ENCODE measurements at regions not wholly inside any gene's neighbourhood (a gene's known extent, or its start where the extent isn't known, plus 50 kb on each side); places are given as distances from the start of the nearest gene placed in this dataset.

- Histone ChIP-seq H3K9me3 (ENCODE audit: low read length) (no peaks in the 10 kb centered on the region), H2AFZ (ENCODE audit: low read depth, low read length) (no peak overlapping the region), H4K20me1 (ENCODE audit: insufficient read depth) (no peaks in the 10 kb centered on the region)
These were observed 313.6 kb upstream of the OBI1 start for GRCh38 chr13:78972561-78972960.

GRCh38 chr13:78971355-78972025, 312.5 kb upstream of the OBI1 start:
- H2AFZ ChIP-seq (ENCODE audit: low read depth, low read length) = no peak overlapping the region
- no peaks in the 10 kb centered on the region for H3K9me2 ChIP-seq (ENCODE audit: insufficient read depth, low read length)
- no peak for TF ChIP-seq TAF1 (IDR thresholded peaks at IDR 0.05; ENCODE audit: low read depth)
- no peak for TF ChIP-seq MXI1 (conservative IDR thresholded peaks at IDR 0.05; ENCODE audit: poor library complexity, severe bottlenecking)
- TF ChIP-seq SMC3 (conservative IDR thresholded peaks at IDR 0.05; ENCODE audit: poor library complexity) = no peak
- TF ChIP-seq EP300 (conservative IDR thresholded peaks at IDR 0.05; ENCODE audit: poor library complexity, severe bottlenecking) = no peak
- TF ChIP-seq EZH2 (IDR thresholded peaks at IDR 0.05; ENCODE audit: borderline replicate concordance, insufficient read depth, low read length, poor library complexity, severe bottlenecking) = no peak
- TF ChIP-seq CTCF (IDR thresholded peaks at IDR 0.05; ENCODE audit: poor library complexity, severe bottlenecking) = no peak
- TF ChIP-seq POLR2AphosphoS5 (IDR thresholded peaks at IDR 0.05) = no peak
- no peak for TF ChIP-seq RAD21 (conservative IDR thresholded peaks at IDR 0.05)

More at GRCh38 chr13:78972561-78972960, 313.6 kb upstream of the OBI1 start:
- H3K9me2 ChIP-seq (ENCODE audit: insufficient read depth, low read length) = no peaks in the 10 kb centered on the region
- H3F3A ChIP-seq (ENCODE audit: insufficient read depth, low read length, poor library complexity, severe bottlenecking) = no peaks in the 10 kb centered on the region
- no peak overlapping the region for H3K4me3 ChIP-seq (ENCODE audit: low read length)
- H3K27ac ChIP-seq (ENCODE audit: low read length) = no peak overlapping the region
- no peak overlapping the region for H3K4me2 ChIP-seq (ENCODE audit: low read length)
- H3K27me3 ChIP-seq (ENCODE audit: insufficient read depth, low read depth, low read length) = no peaks in the 10 kb centered on the region
- no peaks in the 10 kb centered on the region for H3K36me3 ChIP-seq (ENCODE audit: insufficient read depth, low read length)
- H3K9ac ChIP-seq (ENCODE audit: low read length) = no peak overlapping the region
- TF ChIP-seq SMC3 (conservative IDR thresholded peaks at IDR 0.05; ENCODE audit: poor library complexity) (no peak), TAF1 (IDR thresholded peaks at IDR 0.05; ENCODE audit: low read depth) (no peak), RAD21 (conservative IDR thresholded peaks at IDR 0.05) (no peak), REST (IDR thresholded peaks at IDR 0.05; ENCODE audit: borderline replicate concordance) (no peak), CTCF (IDR thresholded peaks at IDR 0.05; ENCODE audit: poor library complexity, severe bottlenecking) (no peak)
- H3K79me2 ChIP-seq (replicated peaks; ENCODE audit: insufficient read depth, low read length) = no peaks in the 10 kb centered on the region

More at GRCh38 chr13:78971355-78972025, 312.5 kb upstream of the OBI1 start:
- H3K9me3 ChIP-seq (ENCODE audit: low read length) = no peaks in the 10 kb centered on the region
- H3K36me3 ChIP-seq (ENCODE audit: insufficient read depth, low read length) = no peaks in the 10 kb centered on the region
- no peak overlapping the region for H3K4me2 ChIP-seq (ENCODE audit: low read length)
- no peaks in the 10 kb centered on the region for H3K27me3 ChIP-seq (ENCODE audit: insufficient read depth, low read depth, low read length)
- H3K9ac ChIP-seq (ENCODE audit: low read length) = no peak overlapping the region
- no peaks in the 10 kb centered on the region for H4K20me1 ChIP-seq (ENCODE audit: insufficient read depth)
- no peaks in the 10 kb centered on the region for H3F3A ChIP-seq (ENCODE audit: insufficient read depth, low read length, poor library complexity, severe bottlenecking)
- no peaks in the 10 kb centered on the region for H3K79me2 ChIP-seq (replicated peaks; ENCODE audit: insufficient read depth, low read length)
- no peak overlapping the region for H3K4me3 ChIP-seq (ENCODE audit: low read length)
- no peak overlapping the region for H3K27ac ChIP-seq (ENCODE audit: low read length)
